HCT116 (cell line): ENCODE measurements at regions not wholly inside any gene's neighbourhood (a gene's known extent, or its start where the extent isn't known, plus 50 kb on each side); places are given as distances from the start of the nearest gene placed in this dataset.

Source experiments
- ATAC-seq: fragments of 200-7000 bp; cut with Tn5 transposase; 2 replicates; pipeline ENCODE4 v1.9.1; 2020; ENCODE audit warnings: mild to moderate bottlenecking, moderate library complexity
- BruUV-seq: library from RNA; stranded (reverse); fragments of 400-500 nt; replicated peaks from 2 replicates; lab custom pipeline; 2021; lab: Mats Ljungman, UMichigan
- CTCF ChIA-PET: fragments of 300-600 bp; sonication (Branson Sonifier 250); formaldehyde crosslinking; loops from one replicate; lab custom pipeline; 2021; ENCODE audit warnings: antibody characterized with exemption; lab: Charles Lee
- POLR2A ChIA-PET: fragments of 300-600, 350-600 bp; sonication (Branson Sonifier 250); formaldehyde crosslinking; loops from one replicate; lab custom pipeline; 2021; ENCODE audit warnings: antibody characterized with exemption; lab: Charles Lee
- RAD21 ChIA-PET, 2 experiments: fragments of 300-600 bp; sonication (Branson Sonifier 250); formaldehyde crosslinking; loops; one replicate each; lab custom pipeline; 2023; ENCODE audit warnings: low total read pairs in 2 of 2; ENCODE audit not compliant: uncharacterized antibody in 2 of 2, unreplicated experiment in 2 of 2, low non-redundant PET in 1 of 2; lab: Charles Lee
- DNase-seq: peaks from one replicate; pipeline ENCODE4 v3.0.0-alpha.2; 2010; ENCODE audit warnings: low read depth, low spot score
- H2AFZ ChIP-seq: fragments of 200-600 bp; shearing (Covaris generic), sonication (generic); 2 replicates; pipeline ENCODE4 v1.6.1; 2017; ENCODE audit warnings: low read depth, mixed run types, mixed read lengths, antibody characterized with exemption, low read length; ENCODE audit not compliant: poor library complexity, severe bottlenecking
- H3K27ac ChIP-seq: 2 replicates; pipeline ENCODE4 v1.5.1; 2012; ENCODE audit warnings: low read depth, low read length
- H3K27me3 ChIP-seq: fragments of 200-600 bp; sonication (generic); 2 replicates; pipeline ENCODE4 v1.6.1; 2016; ENCODE audit warnings: mixed run types, low read length, mixed read lengths; ENCODE audit not compliant: insufficient read depth
- H3K36me3 ChIP-seq, 2 experiments: fragments of 200-500 bp in 1 of 2; fragments of 200-600 bp in 1 of 2; sonication (Bioruptor generic) in 1 of 2; sonication (generic) in 1 of 2; 2 replicates each; pipeline versions ENCODE4 v1.5.1 to v1.6.1; 2014 to 2016; ENCODE audit warnings: low read length in 2 of 2, inconsistent platforms in 1 of 2, mixed read lengths in 1 of 2, mixed run types in 1 of 2; ENCODE audit not compliant: insufficient read depth in 2 of 2, control insufficient read depth in 1 of 2
- H3K4me1 ChIP-seq, 2 experiments: fragments of 200-600 bp in 1 of 2; sonication (generic) in 1 of 2; 2 replicates each; pipeline versions ENCODE4 v1.5.1 to v1.6.1; 2012 to 2017; ENCODE audit warnings: low read length in 2 of 2, inconsistent platforms in 1 of 2, mild to moderate bottlenecking in 1 of 2, mixed read lengths in 1 of 2, mixed run types in 1 of 2, moderate library complexity in 1 of 2; ENCODE audit not compliant: insufficient read depth in 2 of 2, control insufficient read depth in 1 of 2
- H3K4me2 ChIP-seq: fragments of 200-600 bp; sonication (generic); 2 replicates; pipeline ENCODE4 v1.6.1; 2017; ENCODE audit warnings: mixed run types, low read length, mixed read lengths
- H3K4me3 ChIP-seq, 2 experiments: fragments of 200-600 bp in 1 of 2; sonication (generic) in 1 of 2; replicated peaks in 1 of 2; 2 replicates each; pipeline ENCODE4 v1.5.1; 2011 to 2016; ENCODE audit warnings: low read length in 2 of 2, control low read depth in 1 of 2, low read depth in 1 of 2, mild to moderate bottlenecking in 1 of 2, mixed read lengths in 1 of 2, mixed run types in 1 of 2
- H3K79me2 ChIP-seq: fragments of 200-600 bp; sonication (generic); 2 replicates; pipeline ENCODE4 v1.6.1; 2017; ENCODE audit warnings: mild to moderate bottlenecking, mixed run types, low read length, moderate library complexity, mixed read lengths; ENCODE audit not compliant: insufficient read depth
- H3K9ac ChIP-seq: fragments of 200-600 bp; sonication (generic); 2 replicates; pipeline ENCODE4 v1.6.1; 2016; ENCODE audit warnings: low read length, mixed read lengths
- H3K9me2 ChIP-seq: fragments of 200-600 bp; sonication (generic), shearing (Covaris generic); 2 replicates; pipeline ENCODE4 v1.6.1; 2017; ENCODE audit warnings: mixed run types, mild to moderate bottlenecking, moderate library complexity; ENCODE audit not compliant: insufficient read depth
- H3K9me3 ChIP-seq, 2 experiments: fragments of 200-500 bp in 1 of 2; fragments of 200-600 bp in 1 of 2; sonication (Bioruptor generic) in 1 of 2; sonication (generic) in 1 of 2; 2 replicates each; pipeline ENCODE4 v1.6.1; 2014 to 2017; ENCODE audit warnings: low read length in 2 of 2, mixed read lengths in 2 of 2, inconsistent platforms in 1 of 2, low read depth in 1 of 2, mild to moderate bottlenecking in 1 of 2, mixed run types in 1 of 2, moderate library complexity in 1 of 2; ENCODE audit not compliant: control insufficient read depth in 1 of 2, insufficient read depth in 1 of 2
- H4K20me1 ChIP-seq: fragments of 200-600 bp; sonication (generic), shearing (Covaris generic); 2 replicates; pipeline ENCODE4 v1.6.1; 2017; ENCODE audit warnings: mixed run types, mild to moderate bottlenecking, moderate library complexity; ENCODE audit not compliant: insufficient read depth
- CEBPB ChIP-seq: IDR thresholded peaks from 2 replicates; pipeline ENCODE4 v1.6.1; 2012; ENCODE audit warnings: low read depth
- CTCF ChIP-seq, 3 experiments: fragments of 200-600 bp in 1 of 3; sonication (generic) in 1 of 3; IDR thresholded peaks in 2 of 3; conservative IDR thresholded peaks in 1 of 3; 2 replicates each; pipeline ENCODE4 v1.5.1; 2012 to 2017; ENCODE audit warnings: low read depth in 2 of 3, low read length in 2 of 3, antibody characterized with exemption in 1 of 3, borderline replicate concordance in 1 of 3, control low read depth in 1 of 3, mild to moderate bottlenecking in 1 of 3, mixed read lengths in 1 of 3, mixed run types in 1 of 3, moderate library complexity in 1 of 3; ENCODE audit not compliant: insufficient read depth in 1 of 3
- EGR1 ChIP-seq: IDR thresholded peaks from 2 replicates; pipeline ENCODE4 v1.6.1; 2012; ENCODE audit warnings: low read depth
- ELF1 ChIP-seq: IDR thresholded peaks from 2 replicates; pipeline ENCODE4 v1.6.1; 2012; ENCODE audit warnings: low read depth, borderline replicate concordance
- EZH2phosphoT487 ChIP-seq: fragments of 200-600 bp; IDR thresholded peaks from 2 replicates; pipeline ENCODE4 v1.6.1; 2018; ENCODE audit warnings: antibody characterized with exemption, borderline replicate concordance
- FOSL1 ChIP-seq: IDR thresholded peaks from 2 replicates; pipeline ENCODE4 v1.6.1; 2012; ENCODE audit warnings: low read depth
- POLR2AphosphoS5 ChIP-seq: IDR thresholded peaks from 2 replicates; pipeline ENCODE4 v1.6.1; 2011; ENCODE audit warnings: mild to moderate bottlenecking, low read depth, low read length, moderate library complexity
- RAD21 ChIP-seq: IDR thresholded peaks from 2 replicates; pipeline ENCODE4 v1.6.1; 2012; ENCODE audit warnings: low read depth, mild to moderate bottlenecking
- TCF7L2 ChIP-seq: IDR thresholded peaks from 2 replicates; pipeline ENCODE4 v1.7.0; 2011; ENCODE audit warnings: borderline replicate concordance, inconsistent platforms; ENCODE audit not compliant: insufficient read depth, insufficient read length; ENCODE audit errors: extremely low read depth
- ZBTB33 ChIP-seq: IDR thresholded peaks from 2 replicates; pipeline ENCODE4 v1.6.1; 2011; ENCODE audit warnings: mild to moderate bottlenecking, low read length, moderate library complexity; ENCODE audit not compliant: insufficient replicate concordance; ENCODE audit errors: extremely low read depth
- ZFX ChIP-seq: fragments of 450-650 bp; IDR thresholded peaks from 2 replicates; pipeline ENCODE4 v1.6.1; 2017
- intact Hi-C: fragments of 100-400 bp; cut with micrococcal nuclease; formaldehyde crosslinking; loops from 2 replicates; pipeline ENCODE4 v1.10.0; 2022
- TF ChIP-seq, protein P1 (sequence below): IDR thresholded peaks from 2 replicates; pipeline ENCODE4 v1.6.1; 2012
- TF ChIP-seq, protein P2 (sequence below): IDR thresholded peaks from 2 replicates; pipeline ENCODE4 v1.6.1; 2012; ENCODE audit warnings: low read depth

DNA sequence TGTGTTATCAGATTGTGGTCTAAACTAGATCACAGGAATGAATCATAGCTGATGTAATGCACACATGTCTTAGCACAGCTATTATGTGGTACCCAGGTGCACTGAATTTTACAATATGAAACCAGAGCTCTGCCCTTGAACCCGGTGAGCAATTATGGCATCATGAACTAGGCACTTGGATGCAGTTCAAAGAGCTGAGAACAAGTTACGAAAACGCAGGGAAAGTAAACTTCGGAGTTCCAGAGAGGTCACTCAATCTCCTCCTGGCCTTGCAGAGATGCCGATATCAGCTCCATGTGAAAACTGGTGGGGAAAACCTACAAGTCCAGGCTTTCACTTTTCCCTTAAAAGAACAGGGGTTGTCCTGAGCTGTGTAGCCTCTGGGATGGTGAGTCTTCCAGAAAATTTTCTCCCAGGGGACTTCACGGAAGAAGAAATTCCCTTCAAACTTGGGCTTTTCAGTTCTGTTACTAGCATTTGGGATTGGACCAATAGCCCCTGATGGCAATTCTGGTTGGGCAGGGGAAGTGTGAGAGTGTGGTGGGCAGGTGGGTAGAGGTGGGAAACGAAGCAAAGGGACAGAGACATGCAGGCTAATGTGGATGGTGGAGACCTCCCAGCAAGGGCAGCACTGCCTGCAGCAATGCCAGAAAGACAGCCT, 71.1 kb upstream of the SH3BP4 start (continued):
- TF ChIP-seq FOSL1 (peak; percentile 68), EZH2phosphoT487 (no peak), TCF7L2 (peak; percentile 95), RAD21 (0 out of 2 replicates have a peak, but pooled peaks have one; percentile 19)

DNA sequence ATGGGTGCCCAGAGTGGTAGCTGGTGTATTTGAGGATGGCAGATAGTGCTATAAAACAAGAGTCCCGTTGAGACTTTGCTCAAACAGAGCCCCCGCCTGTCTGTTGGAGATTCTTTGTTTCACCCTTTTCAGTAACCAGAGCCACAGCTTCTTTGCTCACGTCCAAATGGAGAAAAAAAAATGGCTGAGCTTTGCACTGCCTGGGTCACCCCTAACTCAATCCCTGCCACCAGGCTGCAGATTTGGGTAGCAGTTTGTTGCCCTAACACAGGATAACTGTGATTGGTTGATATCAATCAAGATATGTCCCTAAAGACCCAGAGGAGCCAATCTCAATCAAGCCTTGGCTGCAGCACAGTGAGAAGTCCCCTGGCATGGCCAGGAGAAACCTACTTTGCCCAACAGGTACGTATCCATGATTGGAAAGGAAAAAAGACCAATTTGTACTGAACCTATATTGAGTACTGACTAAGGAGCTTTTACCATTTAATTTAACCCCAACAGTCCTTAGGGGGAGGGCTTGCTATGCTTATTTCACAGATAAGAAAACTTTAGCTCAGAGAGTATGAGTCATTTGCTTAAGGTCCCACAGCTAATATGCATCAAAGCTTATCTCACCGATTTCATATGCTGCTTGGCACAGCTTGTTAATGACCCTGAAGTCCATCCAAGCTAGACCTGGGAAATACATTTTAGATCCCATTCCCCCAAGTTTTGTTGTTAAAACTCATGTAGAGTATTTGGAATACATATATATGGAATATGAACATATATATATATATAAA, 72.0 kb upstream of the SH3BP4 start:
- Histone ChIP-seq H3K4me2 (peak overlapping the region; percentile 70), H3K9me3 (no peaks in the 10 kb centered on the region), H3K4me1 (peaks cover 30 to 38% of the 10 kb centered on the region in 2 experiments), H3K4me3 (no peak overlapping the region), H3K27ac (peak overlapping the region; percentile 42), H3K9me2 (no peaks in the 10 kb centered on the region), H3K79me2 (no peaks in the 10 kb centered on the region), H3K27me3 (no peaks in the 10 kb centered on the region), H3K9ac (no peak overlapping the region), H2AFZ (no peak overlapping the region), H3K36me3 (no peaks in the 10 kb centered on the region), H4K20me1 (no peaks in the 10 kb centered on the region)
- RAD21 ChIA-PET = interaction anchor here (0.7 to 1.2 kb wide), 3 partner anchors 185 to 227 kb away, joined by 3 to 5 read pairs (median 3); no protein-coding TSS in a partner anchor
- DNase-seq (peak; percentile 41), ATAC-seq (peak; percentile 65)
- POLR2A ChIA-PET = interaction anchor here (1.4 to 1.8 kb wide), 2 partner anchors 10 to 101 kb away, joined by 3 to 5 read pairs; no protein-coding TSS in a partner anchor
- BruUV-seq = no TSS peak
- intact Hi-C loops = loop anchor here (5.0 to 10.0 kb wide), 2 partner anchors 185 to 227 kb away; no protein-coding TSS in a partner anchor
- CTCF ChIA-PET = interaction anchor here (1.2 to 3.4 kb wide), 6 partner anchors 170 to 337 kb away, joined by 3 to 19 read pairs (median 10); no protein-coding TSS in a partner anchor
- TF ChIP-seq, protein P1, sequence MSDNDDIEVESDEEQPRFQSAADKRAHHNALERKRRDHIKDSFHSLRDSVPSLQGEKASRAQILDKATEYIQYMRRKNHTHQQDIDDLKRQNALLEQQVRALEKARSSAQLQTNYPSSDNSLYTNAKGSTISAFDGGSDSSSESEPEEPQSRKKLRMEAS = no peak
- TF ChIP-seq RAD21 (no peak), ELF1 (no peak), ZBTB33 (no peak), TCF7L2 (no peak), CTCF (IDR thresholded peaks at IDR 0.05 in 2 of 3, conservative IDR thresholded peaks at IDR 0.05 in 1 of 3; ENCODE audit: borderline replicate concordance in 1 of 3, insufficient read depth in 1 of 3, low read depth in 2 of 3, low read length in 2 of 3) (no peak), ZFX (no peak), POLR2AphosphoS5 (no peak), EGR1 (no peak), CEBPB (no peak), FOSL1 (no peak; the same call in 1 of the 2 replicates)
- TF ChIP-seq, protein P2, sequence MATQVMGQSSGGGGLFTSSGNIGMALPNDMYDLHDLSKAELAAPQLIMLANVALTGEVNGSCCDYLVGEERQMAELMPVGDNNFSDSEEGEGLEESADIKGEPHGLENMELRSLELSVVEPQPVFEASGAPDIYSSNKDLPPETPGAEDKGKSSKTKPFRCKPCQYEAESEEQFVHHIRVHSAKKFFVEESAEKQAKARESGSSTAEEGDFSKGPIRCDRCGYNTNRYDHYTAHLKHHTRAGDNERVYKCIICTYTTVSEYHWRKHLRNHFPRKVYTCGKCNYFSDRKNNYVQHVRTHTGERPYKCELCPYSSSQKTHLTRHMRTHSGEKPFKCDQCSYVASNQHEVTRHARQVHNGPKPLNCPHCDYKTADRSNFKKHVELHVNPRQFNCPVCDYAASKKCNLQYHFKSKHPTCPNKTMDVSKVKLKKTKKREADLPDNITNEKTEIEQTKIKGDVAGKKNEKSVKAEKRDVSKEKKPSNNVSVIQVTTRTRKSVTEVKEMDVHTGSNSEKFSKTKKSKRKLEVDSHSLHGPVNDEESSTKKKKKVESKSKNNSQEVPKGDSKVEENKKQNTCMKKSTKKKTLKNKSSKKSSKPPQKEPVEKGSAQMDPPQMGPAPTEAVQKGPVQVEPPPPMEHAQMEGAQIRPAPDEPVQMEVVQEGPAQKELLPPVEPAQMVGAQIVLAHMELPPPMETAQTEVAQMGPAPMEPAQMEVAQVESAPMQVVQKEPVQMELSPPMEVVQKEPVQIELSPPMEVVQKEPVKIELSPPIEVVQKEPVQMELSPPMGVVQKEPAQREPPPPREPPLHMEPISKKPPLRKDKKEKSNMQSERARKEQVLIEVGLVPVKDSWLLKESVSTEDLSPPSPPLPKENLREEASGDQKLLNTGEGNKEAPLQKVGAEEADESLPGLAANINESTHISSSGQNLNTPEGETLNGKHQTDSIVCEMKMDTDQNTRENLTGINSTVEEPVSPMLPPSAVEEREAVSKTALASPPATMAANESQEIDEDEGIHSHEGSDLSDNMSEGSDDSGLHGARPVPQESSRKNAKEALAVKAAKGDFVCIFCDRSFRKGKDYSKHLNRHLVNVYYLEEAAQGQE = no peak
